ENCODE measurements at regions not wholly inside any gene's neighbourhood (a gene's known extent, or its start where the extent isn't known, plus 50 kb on each side); places are given as distances from the start of the nearest gene placed in this dataset.

- ChIA-PET POLR2A (no interaction called here), CTCF (ENCODE audit: low intra/inter-chr PET ratio) (no interaction called here)
- Histone ChIP-seq H3K9me3 (replicated peaks; ENCODE audit: control insufficient read depth, insufficient read depth, low read depth, low read length) (no peaks in the 10 kb centered on the region), H3K27me3 (ENCODE audit: control insufficient read depth in 2 of 2, insufficient read depth in 2 of 2, low read length in 2 of 2) (no peaks in the 10 kb centered on the region), H3K4me1 (replicated peaks in 1 of 2; ENCODE audit: control insufficient read depth in 2 of 2, insufficient read depth in 2 of 2, low read length in 2 of 2) (no peaks in the 10 kb centered on the region), H3K36me3 (ENCODE audit: control insufficient read depth, insufficient read depth, low read length) (no peaks in the 10 kb centered on the region), H3K4me3 (no peak overlapping the region), H3K27ac (ENCODE audit: extremely low read depth, low read depth, low read length) (no peak overlapping the region), H3K9ac (ENCODE audit: insufficient read depth in 1 of 2, low read depth in 2 of 2, low read length in 2 of 2) (no peak overlapping the region), H3K4me2 (ENCODE audit: insufficient read depth, low read length) (no peak overlapping the region), H3K79me2 (ENCODE audit: control insufficient read depth, insufficient read depth, low read length) (no peaks in the 10 kb centered on the region), H3K9me1 (ENCODE audit: control insufficient read depth, insufficient read depth, low read length) (no peaks in the 10 kb centered on the region), H2AFZ (ENCODE audit: low read depth, low read length) (no peak overlapping the region), H4K20me1 (replicated peaks; ENCODE audit: control insufficient read depth, insufficient read depth, low read length) (no peaks in the 10 kb centered on the region)
- BruUV-seq (replicated peaks), result no TSS peak
- intact Hi-C loops (cut with micrococcal nuclease), result no loop called here
- FAIRE-seq (no peak), DNase-seq (ENCODE audit: extremely low read depth in 1 of 4, low spot score in 3 of 4) (no peak), ATAC-seq (no peak)
- no peak for TF ChIP-seq MAFF (IDR thresholded peaks at IDR 0.05; ENCODE audit: low read length)
- TF ChIP-seq, protein P1, sequence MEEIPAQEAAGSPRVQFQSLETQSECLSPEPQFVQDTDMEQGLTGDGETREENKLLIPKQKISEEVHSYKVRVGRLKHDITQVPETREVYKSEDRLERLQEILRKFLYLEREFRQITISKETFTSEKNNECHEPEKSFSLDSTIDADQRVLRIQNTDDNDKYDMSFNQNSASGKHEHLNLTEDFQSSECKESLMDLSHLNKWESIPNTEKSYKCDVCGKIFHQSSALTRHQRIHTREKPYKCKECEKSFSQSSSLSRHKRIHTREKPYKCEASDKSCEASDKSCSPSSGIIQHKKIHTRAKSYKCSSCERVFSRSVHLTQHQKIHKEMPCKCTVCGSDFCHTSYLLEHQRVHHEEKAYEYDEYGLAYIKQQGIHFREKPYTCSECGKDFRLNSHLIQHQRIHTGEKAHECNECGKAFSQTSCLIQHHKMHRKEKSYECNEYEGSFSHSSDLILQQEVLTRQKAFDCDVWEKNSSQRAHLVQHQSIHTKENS (CRISPR knock-in tag; IDR thresholded peaks at IDR 0.05), result no peak
- TF ChIP-seq MYNN (IDR thresholded peaks at IDR 0.05), result no peak
- TF ChIP-seq MYNN (CRISPR knock-in tag; IDR thresholded peaks at IDR 0.05), result no peak
- TF ChIP-seq NR1H2 (CRISPR knock-in tag; IDR thresholded peaks at IDR 0.05), result no peak
- no peak for TF ChIP-seq NR2C2 (CRISPR knock-in tag; IDR thresholded peaks at IDR 0.05)
- TF ChIP-seq NR2C2 (tag; IDR thresholded peaks at IDR 0.05), result no peak
- TF ChIP-seq NFYB (IDR thresholded peaks at IDR 0.05; ENCODE audit: extremely low read depth, insufficient read length), result no peak
- no peak for TF ChIP-seq BHLHE40 (IDR thresholded peaks at IDR 0.05; ENCODE audit: low read length)
- TF ChIP-seq SREBF1 (IDR thresholded peaks at IDR 0.05; ENCODE audit: borderline replicate concordance, low read depth, low read length), result no peak
- TF ChIP-seq, protein P2, sequence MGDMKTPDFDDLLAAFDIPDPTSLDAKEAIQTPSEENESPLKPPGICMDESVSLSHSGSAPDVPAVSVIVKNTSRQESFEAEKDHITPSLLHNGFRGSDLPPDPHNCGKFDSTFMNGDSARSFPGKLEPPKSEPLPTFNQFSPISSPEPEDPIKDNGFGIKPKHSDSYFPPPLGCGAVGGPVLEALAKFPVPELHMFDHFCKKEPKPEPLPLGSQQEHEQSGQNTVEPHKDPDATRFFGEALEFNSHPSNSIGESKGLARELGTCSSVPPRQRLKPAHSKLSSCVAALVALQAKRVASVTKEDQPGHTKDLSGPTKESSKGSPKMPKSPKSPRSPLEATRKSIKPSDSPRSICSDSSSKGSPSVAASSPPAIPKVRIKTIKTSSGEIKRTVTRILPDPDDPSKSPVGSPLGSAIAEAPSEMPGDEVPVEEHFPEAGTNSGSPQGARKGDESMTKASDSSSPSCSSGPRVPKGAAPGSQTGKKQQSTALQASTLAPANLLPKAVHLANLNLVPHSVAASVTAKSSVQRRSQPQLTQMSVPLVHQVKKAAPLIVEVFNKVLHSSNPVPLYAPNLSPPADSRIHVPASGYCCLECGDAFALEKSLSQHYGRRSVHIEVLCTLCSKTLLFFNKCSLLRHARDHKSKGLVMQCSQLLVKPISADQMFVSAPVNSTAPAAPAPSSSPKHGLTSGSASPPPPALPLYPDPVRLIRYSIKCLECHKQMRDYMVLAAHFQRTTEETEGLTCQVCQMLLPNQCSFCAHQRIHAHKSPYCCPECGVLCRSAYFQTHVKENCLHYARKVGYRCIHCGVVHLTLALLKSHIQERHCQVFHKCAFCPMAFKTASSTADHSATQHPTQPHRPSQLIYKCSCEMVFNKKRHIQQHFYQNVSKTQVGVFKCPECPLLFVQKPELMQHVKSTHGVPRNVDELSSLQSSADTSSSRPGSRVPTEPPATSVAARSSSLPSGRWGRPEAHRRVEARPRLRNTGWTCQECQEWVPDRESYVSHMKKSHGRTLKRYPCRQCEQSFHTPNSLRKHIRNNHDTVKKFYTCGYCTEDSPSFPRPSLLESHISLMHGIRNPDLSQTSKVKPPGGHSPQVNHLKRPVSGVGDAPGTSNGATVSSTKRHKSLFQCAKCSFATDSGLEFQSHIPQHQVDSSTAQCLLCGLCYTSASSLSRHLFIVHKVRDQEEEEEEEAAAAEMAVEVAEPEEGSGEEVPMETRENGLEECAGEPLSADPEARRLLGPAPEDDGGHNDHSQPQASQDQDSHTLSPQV (IDR thresholded peaks at IDR 0.05), result no peak
- no peak for TF ChIP-seq BRCA1 (IDR thresholded peaks at IDR 0.05)
- no peak for TF ChIP-seq BRCA1 (CRISPR knock-in tag; IDR thresholded peaks at IDR 0.05)
- WGBS (ENCODE audit: insufficient coverage, low coverage, missing lambda C conversion rate), result 0% methylated on average over 2 of the region's 2 CpGs
- in situ Hi-C loops (cut with MboI), result no loop called here
These were observed 80.3 kb downstream of the DDIT4L start for GRCh38 chr4:100109921-100110320.

Measured in K562 (cell line).